Stomach (tissue), 4 donors: ENCODE measurements at regions not wholly inside any gene's neighbourhood (a gene's known extent, or its start where the extent isn't known, plus 50 kb on each side); places are given as distances from the start of the nearest gene placed in this dataset.

Experiments used
- POLR2AphosphoS5 ChIP-seq, 3 donors: sonication (generic); formaldehyde crosslinking; IDR thresholded peaks; one replicate each; pipeline ENCODE4 v1.6.1; 2016; ENCODE audit warnings: antibody characterized with exemption in 3 of 3
- TF ChIP-seq, protein P1 (sequence below), 7 experiments: fragments of 450-650 bp in 4 of 7; fragments of 200-600 bp in 3 of 7; sonication (generic) in 3 of 7; IDR thresholded peaks; one replicate each; pipeline ENCODE4 v1.5.1; 2016 to 2019; ENCODE audit warnings: antibody characterized with exemption in 7 of 7, control low read depth in 2 of 7, mild to moderate bottlenecking in 1 of 7

DNA sequence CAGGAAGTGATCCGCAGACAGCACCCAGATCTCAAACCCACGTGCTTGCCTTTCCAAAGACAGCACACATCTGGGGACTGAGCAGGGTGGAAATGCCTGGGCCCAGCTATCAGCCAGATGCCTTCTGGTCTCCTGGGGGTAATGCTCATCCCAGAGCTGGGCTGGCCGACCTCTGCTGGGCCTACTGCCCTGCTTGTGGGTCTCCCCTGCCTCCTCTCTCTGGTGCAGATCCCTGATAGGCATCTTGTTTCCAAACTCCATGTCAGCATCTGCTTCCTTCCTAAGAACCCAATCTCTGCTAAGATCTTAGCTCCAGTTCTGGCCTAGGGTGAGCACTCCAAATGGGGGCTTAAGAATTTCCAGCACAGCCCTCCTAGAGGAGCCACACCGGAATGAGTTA, 1043.0 kb downstream of the VRK1 start:
- TF ChIP-seq, protein P1, sequence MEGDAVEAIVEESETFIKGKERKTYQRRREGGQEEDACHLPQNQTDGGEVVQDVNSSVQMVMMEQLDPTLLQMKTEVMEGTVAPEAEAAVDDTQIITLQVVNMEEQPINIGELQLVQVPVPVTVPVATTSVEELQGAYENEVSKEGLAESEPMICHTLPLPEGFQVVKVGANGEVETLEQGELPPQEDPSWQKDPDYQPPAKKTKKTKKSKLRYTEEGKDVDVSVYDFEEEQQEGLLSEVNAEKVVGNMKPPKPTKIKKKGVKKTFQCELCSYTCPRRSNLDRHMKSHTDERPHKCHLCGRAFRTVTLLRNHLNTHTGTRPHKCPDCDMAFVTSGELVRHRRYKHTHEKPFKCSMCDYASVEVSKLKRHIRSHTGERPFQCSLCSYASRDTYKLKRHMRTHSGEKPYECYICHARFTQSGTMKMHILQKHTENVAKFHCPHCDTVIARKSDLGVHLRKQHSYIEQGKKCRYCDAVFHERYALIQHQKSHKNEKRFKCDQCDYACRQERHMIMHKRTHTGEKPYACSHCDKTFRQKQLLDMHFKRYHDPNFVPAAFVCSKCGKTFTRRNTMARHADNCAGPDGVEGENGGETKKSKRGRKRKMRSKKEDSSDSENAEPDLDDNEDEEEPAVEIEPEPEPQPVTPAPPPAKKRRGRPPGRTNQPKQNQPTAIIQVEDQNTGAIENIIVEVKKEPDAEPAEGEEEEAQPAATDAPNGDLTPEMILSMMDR (IDR thresholded peaks at IDR 0.05) = no peak
- TF ChIP-seq POLR2AphosphoS5 (IDR thresholded peaks at IDR 0.05) = no peak
